GM12874 (cell line): ENCODE measurements at regions not wholly inside any gene's neighbourhood (a gene's known extent, or its start where the extent isn't known, plus 50 kb on each side); places are given as distances from the start of the nearest gene placed in this dataset.

ENCODE experiments used
- CTCF ChIP-seq: IDR thresholded peaks from 2 replicates; pipeline ENCODE4 v1.5.1; 2011; ENCODE audit warnings: low read depth, mild to moderate bottlenecking, control low read depth, low read length, moderate library complexity; ENCODE audit not compliant: insufficient read depth

- no peak for TF ChIP-seq CTCF
These were observed 405.0 kb upstream of the GHITM start for GRCh38 chr10:83734278-83734677.

- TF ChIP-seq CTCF: no peak
These were observed 403.3 kb upstream of the GHITM start for GRCh38 chr10:83736008-83736407.

- no peak for TF ChIP-seq CTCF
These were observed 388.7 kb upstream of the GHITM start for GRCh38 chr10:83750604-83751003.

GRCh38 chr10:83753490-83753889, 385.8 kb upstream of the GHITM start:
- TF ChIP-seq CTCF: no peak

- no peak for TF ChIP-seq CTCF
These were observed 384.5 kb upstream of the GHITM start for GRCh38 chr10:83754857-83755256.

GRCh38 chr10:83760142-83760541, 379.2 kb upstream of the GHITM start:
- no peak for TF ChIP-seq CTCF

- no peak for TF ChIP-seq CTCF
These were observed 374.6 kb upstream of the GHITM start for GRCh38 chr10:83764666-83765065.

GRCh38 chr10:83765731-83766130, 373.6 kb upstream of the GHITM start:
- TF ChIP-seq CTCF: no peak
